ENCODE measurements at regions not wholly inside any gene's neighbourhood (a gene's known extent, or its start where the extent isn't known, plus 50 kb on each side); places are given as distances from the start of the nearest gene placed in this dataset.

DNA sequence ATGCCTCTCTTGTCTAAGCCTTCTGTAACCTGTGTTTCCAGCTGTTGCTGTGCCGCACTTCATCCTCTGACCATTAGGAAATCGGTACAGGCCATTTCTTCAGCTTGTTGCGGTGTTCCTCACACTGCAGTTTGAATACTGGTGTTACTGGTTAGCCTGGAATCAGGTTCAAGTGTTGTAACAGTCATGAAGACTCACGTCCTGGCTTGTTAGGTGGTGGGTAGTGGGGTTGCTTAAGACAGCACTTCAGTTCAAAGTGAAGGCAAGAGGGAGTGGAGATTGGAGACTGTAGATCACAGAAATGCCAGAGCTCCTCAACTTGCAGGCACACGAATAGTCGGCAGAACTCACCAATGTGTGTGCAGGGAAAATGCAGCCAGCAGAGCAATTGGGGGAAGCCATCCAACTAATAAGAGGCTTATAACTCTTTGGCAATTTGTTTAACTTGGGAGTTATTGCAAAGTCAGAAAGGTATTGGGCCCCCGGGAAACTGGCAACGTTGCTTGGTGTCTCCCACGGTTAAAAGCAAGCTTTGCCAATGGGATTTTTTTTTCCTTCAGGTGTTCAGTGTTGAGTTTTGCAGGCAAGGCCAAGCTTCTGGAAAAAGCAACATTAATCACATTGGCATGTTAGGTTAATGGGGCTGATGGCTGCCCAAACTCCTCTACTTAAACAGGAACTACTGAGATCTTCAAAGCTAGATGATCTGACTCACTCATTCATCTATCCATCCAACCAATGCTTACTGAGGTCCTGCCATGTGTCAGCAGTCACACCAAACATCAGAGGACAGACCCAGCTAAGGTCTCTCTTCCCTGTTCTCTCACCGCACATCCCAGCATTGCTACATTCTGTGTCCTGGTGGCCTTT lies 380.9 kb downstream of the GATA3 start:
- H3K4me3 ChIP-seq (ENCODE audit: low read length) = no peak overlapping the region
- DNase-seq (no peak), ATAC-seq (no peak)
- intact Hi-C loops (cut with DNase I) = no loop called here
- no peak overlapping the region for H3K27ac ChIP-seq (ENCODE audit: low read length)
- no peaks in the 10 kb centered on the region for H3K27me3 ChIP-seq (ENCODE audit: control insufficient read depth, insufficient read depth)
- 85% methylated on average over 10 of the region's 10 CpGs for WGBS
- no peaks in the 10 kb centered on the region for H3K4me1 ChIP-seq (ENCODE audit: control insufficient read depth, insufficient read depth, low read length)
- no peaks in the 10 kb centered on the region for H3K9me3 ChIP-seq (ENCODE audit: control insufficient read depth, low read length)

- no peak for DNase-seq
- H3K9me3 ChIP-seq (ENCODE audit: control insufficient read depth, low read length) = no peaks in the 10 kb centered on the region
- no peaks in the 10 kb centered on the region for H3K4me1 ChIP-seq (ENCODE audit: control insufficient read depth, insufficient read depth, low read length)
- H3K27ac ChIP-seq (ENCODE audit: low read length) = no peak overlapping the region
- intact Hi-C loops (cut with DNase I) = no loop called here
- no peaks in the 10 kb centered on the region for H3K27me3 ChIP-seq (ENCODE audit: control insufficient read depth, insufficient read depth)
- 94% methylated on average over 3 of the region's 3 CpGs for WGBS
- no peak overlapping the region for H3K4me3 ChIP-seq (ENCODE audit: low read length)
- no peak for ATAC-seq
Measured at GRCh38 chr10:8437896-8438295, 383.4 kb downstream of the GATA3 start.

- 59% methylated on average over 3 of the region's 3 CpGs for whole genome bisulfite sequencing
- no peak for DNase-seq
- H3K4me1 ChIP-seq (ENCODE audit: control insufficient read depth, insufficient read depth, low read length) = no peaks in the 10 kb centered on the region
- no peak overlapping the region for H3K4me3 ChIP-seq (ENCODE audit: low read length)
- no peak overlapping the region for H3K27ac ChIP-seq (ENCODE audit: low read length)
- intact Hi-C loops (cut with DNase I) = no loop called here
- ATAC-seq = no peak
- no peaks in the 10 kb centered on the region for H3K9me3 ChIP-seq (ENCODE audit: control insufficient read depth, low read length)
- H3K27me3 ChIP-seq (ENCODE audit: control insufficient read depth, insufficient read depth) = no peaks in the 10 kb centered on the region
Measured at GRCh38 chr10:8438603-8439002, 384.1 kb downstream of the GATA3 start.

DNA sequence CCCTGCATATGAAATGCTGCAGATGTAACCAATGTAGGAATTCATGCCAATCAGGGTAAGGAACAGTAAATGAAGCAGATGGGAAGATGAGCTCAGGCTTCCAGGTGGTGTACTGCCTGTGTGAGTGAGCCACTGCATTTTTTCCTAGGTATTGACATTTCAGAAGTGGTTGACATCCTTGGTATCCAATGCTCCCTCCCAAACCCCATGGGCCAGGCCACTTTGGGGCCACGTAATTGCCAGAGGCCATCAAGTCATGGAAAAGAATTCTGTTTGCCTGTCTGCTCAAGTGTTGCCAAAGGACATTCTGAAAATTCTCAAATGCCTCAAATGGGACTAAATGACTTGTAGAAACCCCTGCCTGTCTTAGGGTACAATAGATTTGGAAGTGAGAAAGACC lies 384.6 kb downstream of the GATA3 start:
- Histone ChIP-seq H3K27ac (ENCODE audit: low read length) (no peak overlapping the region), H3K27me3 (ENCODE audit: control insufficient read depth, insufficient read depth) (no peaks in the 10 kb centered on the region), H3K4me1 (ENCODE audit: control insufficient read depth, insufficient read depth, low read length) (no peaks in the 10 kb centered on the region), H3K4me3 (ENCODE audit: low read length) (no peak overlapping the region), H3K9me3 (ENCODE audit: control insufficient read depth, low read length) (no peaks in the 10 kb centered on the region)
- no peak for DNase-seq
- intact Hi-C loops (cut with DNase I) = no loop called here
- WGBS = 69% methylated on average over 1 of the region's 1 CpG
- no peak for ATAC-seq

GRCh38 chr10:8444630-8445029 lies 390.1 kb downstream of the GATA3 start:
- no peak overlapping the region for H3K27ac ChIP-seq (ENCODE audit: low read length)
- peak in 2 of 3 donors; percentile 13 to 44 for DNase-seq
- no peaks in the 10 kb centered on the region for H3K9me3 ChIP-seq (ENCODE audit: control insufficient read depth, low read length)
- ATAC-seq = no peak
- intact Hi-C loops (cut with DNase I) = no loop called here
- H3K27me3 ChIP-seq (ENCODE audit: control insufficient read depth, insufficient read depth) = no peaks in the 10 kb centered on the region
- 19% methylated on average over 7 of the region's 7 CpGs for WGBS
- no peak overlapping the region for H3K4me3 ChIP-seq (ENCODE audit: low read length)
- H3K4me1 ChIP-seq (ENCODE audit: control insufficient read depth, insufficient read depth, low read length) = no peaks in the 10 kb centered on the region

- WGBS = 90% methylated on average over 1 of the region's 1 CpG
- Histone ChIP-seq H3K4me1 (ENCODE audit: control insufficient read depth, insufficient read depth, low read length) (no peaks in the 10 kb centered on the region), H3K9me3 (ENCODE audit: control insufficient read depth, low read length) (no peaks in the 10 kb centered on the region), H3K27me3 (ENCODE audit: control insufficient read depth, insufficient read depth) (no peaks in the 10 kb centered on the region), H3K27ac (ENCODE audit: low read length) (no peak overlapping the region), H3K4me3 (ENCODE audit: low read length) (no peak overlapping the region)
- intact Hi-C loops (cut with DNase I) = no loop called here
- ATAC-seq (no peak), DNase-seq (no peak)
Measured at GRCh38 chr10:8445353-8445752, 390.9 kb downstream of the GATA3 start.

DNA sequence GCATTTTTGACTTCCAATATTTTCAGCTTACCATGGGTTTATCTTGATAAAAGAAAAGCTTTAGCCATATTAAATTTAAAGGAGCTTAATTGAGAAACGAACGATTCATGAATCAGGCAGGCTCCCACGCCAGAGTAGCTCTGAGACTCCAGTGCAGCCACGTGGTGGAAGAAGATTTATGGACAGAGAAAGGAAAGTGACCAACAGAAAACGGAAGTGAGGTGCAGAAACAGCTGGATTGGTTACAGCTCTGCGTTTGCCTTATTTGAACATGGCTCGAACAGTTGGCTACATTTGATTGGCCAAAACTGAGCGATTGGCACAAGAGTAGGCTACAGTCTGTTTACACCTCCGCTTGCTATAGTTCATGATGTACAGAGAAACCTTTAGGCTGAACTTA lies 395.4 kb downstream of the GATA3 start:
- Histone ChIP-seq H3K4me1 (ENCODE audit: control insufficient read depth, insufficient read depth, low read length) (no peaks in the 10 kb centered on the region), H3K9me3 (ENCODE audit: control insufficient read depth, low read length) (no peaks in the 10 kb centered on the region), H3K27me3 (ENCODE audit: control insufficient read depth, insufficient read depth) (no peaks in the 10 kb centered on the region), H3K27ac (ENCODE audit: low read length) (no peak overlapping the region), H3K4me3 (ENCODE audit: low read length) (no peak overlapping the region)
- intact Hi-C loops (cut with DNase I) = no loop called here
- 82% methylated on average over 9 of the region's 9 CpGs for WGBS
- ATAC-seq (no peak), DNase-seq (no peak)

DNA sequence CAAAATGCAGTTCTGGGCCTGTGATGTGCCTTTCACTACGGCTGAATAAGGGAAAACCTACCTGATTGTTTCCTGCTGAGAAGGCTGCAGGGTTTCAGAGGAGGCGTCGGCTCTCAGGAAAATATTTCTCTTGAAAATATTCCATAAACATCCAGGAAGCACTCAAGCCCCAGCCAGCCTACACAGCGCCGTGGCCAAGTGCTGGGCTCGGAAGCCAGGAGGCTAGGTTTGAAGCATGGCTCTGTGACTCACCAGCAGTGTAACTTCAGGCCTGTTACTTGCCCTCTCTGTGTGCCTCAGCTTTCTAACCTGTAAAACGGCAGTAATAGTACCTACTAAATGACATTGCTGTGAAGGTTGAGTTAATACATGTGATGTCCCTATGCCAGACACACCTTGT lies 399.1 kb downstream of the GATA3 start:
- intact Hi-C loops (cut with DNase I) = no loop called here
- Histone ChIP-seq H3K4me1 (ENCODE audit: control insufficient read depth, insufficient read depth, low read length) (no peaks in the 10 kb centered on the region), H3K4me3 (ENCODE audit: low read length) (no peak overlapping the region), H3K9me3 (ENCODE audit: control insufficient read depth, low read length) (no peaks in the 10 kb centered on the region), H3K27ac (ENCODE audit: low read length) (no peak overlapping the region), H3K27me3 (ENCODE audit: control insufficient read depth, insufficient read depth) (no peaks in the 10 kb centered on the region)
- DNase-seq (peak; percentile 59 to 78 (median 75)), ATAC-seq (peak; percentile 76 to 88)
- 35% methylated on average over 7 of the region's 7 CpGs for WGBS

DNA sequence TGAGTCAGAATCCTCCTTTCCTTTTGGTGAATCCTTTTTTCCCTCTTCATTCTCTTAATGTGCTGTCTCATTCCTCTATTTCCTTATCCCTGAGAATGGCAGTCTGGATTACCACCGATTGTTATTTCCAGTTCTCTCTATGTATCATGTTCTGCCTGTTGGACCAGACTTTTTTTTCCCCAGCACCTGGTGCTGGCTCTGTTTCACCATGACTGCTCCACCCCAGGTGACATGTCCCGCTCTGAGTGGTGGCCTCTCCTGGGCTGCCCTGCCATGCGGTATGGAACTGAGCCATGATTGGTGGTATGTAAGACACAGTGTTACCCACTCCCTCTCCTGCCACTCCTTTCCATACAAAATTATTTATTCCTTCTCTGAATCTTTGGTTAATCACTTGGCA lies 399.9 kb downstream of the GATA3 start:
- no peak overlapping the region for H3K4me3 ChIP-seq (ENCODE audit: low read length)
- H3K4me1 ChIP-seq (ENCODE audit: control insufficient read depth, insufficient read depth, low read length) = no peaks in the 10 kb centered on the region
- DNase-seq = no peak
- H3K27ac ChIP-seq (ENCODE audit: low read length) = no peak overlapping the region
- ATAC-seq = no peak
- 90% methylated on average over 3 of the region's 3 CpGs for WGBS
- intact Hi-C loops (cut with DNase I) = no loop called here
- no peaks in the 10 kb centered on the region for H3K27me3 ChIP-seq (ENCODE audit: control insufficient read depth, insufficient read depth)
- no peaks in the 10 kb centered on the region for H3K9me3 ChIP-seq (ENCODE audit: control insufficient read depth, low read length)

DNA sequence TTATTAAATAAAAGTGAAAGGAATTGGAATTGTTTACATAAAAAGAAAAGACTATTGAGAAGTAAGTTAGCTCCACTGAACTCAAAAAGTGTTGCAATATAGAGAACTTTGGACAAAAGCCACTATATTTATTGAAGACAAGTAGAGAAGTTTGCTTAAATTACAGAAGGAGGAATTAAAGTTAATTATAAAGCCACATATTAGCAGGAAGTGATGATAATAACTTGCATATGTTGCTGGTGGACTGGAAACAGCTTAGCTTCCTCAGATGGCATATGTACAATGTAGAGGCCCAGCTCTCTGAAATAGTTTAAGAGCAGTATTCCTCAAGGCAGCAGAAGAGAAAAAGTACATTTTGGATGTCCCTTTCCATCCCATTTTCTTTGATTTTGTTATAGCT lies 400.7 kb downstream of the GATA3 start:
- intact Hi-C loops (cut with DNase I) = no loop called here
- H3K9me3 ChIP-seq (ENCODE audit: control insufficient read depth, low read length) = no peaks in the 10 kb centered on the region
- no peaks in the 10 kb centered on the region for H3K4me1 ChIP-seq (ENCODE audit: control insufficient read depth, insufficient read depth, low read length)
- H3K27ac ChIP-seq (ENCODE audit: low read length) = no peak overlapping the region
- H3K4me3 ChIP-seq (ENCODE audit: low read length) = no peak overlapping the region
- H3K27me3 ChIP-seq (ENCODE audit: control insufficient read depth, insufficient read depth) = no peaks in the 10 kb centered on the region
- ATAC-seq = no peak
- DNase-seq = no peak

GRCh38 chr10:8456386-8456785 lies 401.9 kb downstream of the GATA3 start:
- ATAC-seq (no peak), DNase-seq (no peak)
- Histone ChIP-seq H3K4me3 (ENCODE audit: low read length) (no peak overlapping the region), H3K27ac (ENCODE audit: low read length) (no peak overlapping the region), H3K9me3 (ENCODE audit: control insufficient read depth, low read length) (no peaks in the 10 kb centered on the region), H3K4me1 (ENCODE audit: control insufficient read depth, insufficient read depth, low read length) (no peaks in the 10 kb centered on the region), H3K27me3 (ENCODE audit: control insufficient read depth, insufficient read depth) (no peaks in the 10 kb centered on the region)
- WGBS = 72% methylated on average over 3 of the region's 3 CpGs
- intact Hi-C loops (cut with DNase I) = no loop called here

GRCh38 chr10:8460626-8461025 lies 406.1 kb downstream of the GATA3 start:
- WGBS = 100% methylated on average over 1 of the region's 1 CpG
- Histone ChIP-seq H3K9me3 (ENCODE audit: control insufficient read depth, low read length) (no peaks in the 10 kb centered on the region), H3K27ac (ENCODE audit: low read length) (no peak overlapping the region), H3K4me3 (ENCODE audit: low read length) (no peak overlapping the region), H3K27me3 (ENCODE audit: control insufficient read depth, insufficient read depth) (no peaks in the 10 kb centered on the region), H3K4me1 (ENCODE audit: control insufficient read depth, insufficient read depth, low read length) (no peaks in the 10 kb centered on the region)
- ATAC-seq (no peak), DNase-seq (no peak)
- intact Hi-C loops (cut with DNase I) = no loop called here

Data from right cardiac atrium (tissue), 5 donors.